NT2/D1 (cell line): ENCODE measurements at regions not wholly inside any gene's neighbourhood (a gene's known extent, or its start where the extent isn't known, plus 50 kb on each side); places are given as distances from the start of the nearest gene placed in this dataset.

Source experiments
- YY1 ChIP-seq: IDR thresholded peaks from 2 replicates; pipeline ENCODE4 v1.6.1; 2011; ENCODE audit not compliant: insufficient read length, insufficient read depth
- ZNF274 ChIP-seq: IDR thresholded peaks from 2 replicates; pipeline ENCODE4 v1.6.1; 2011; ENCODE audit warnings: mild to moderate bottlenecking, low read depth, low read length

GRCh38 chr5:109920736-109921135, 231.0 kb downstream of the MAN2A1 start:
- no peak for TF ChIP-seq ZNF274
- no peak for TF ChIP-seq YY1
